ENCODE measurements at regions not wholly inside any gene's neighbourhood (a gene's known extent, or its start where the extent isn't known, plus 50 kb on each side); places are given as distances from the start of the nearest gene placed in this dataset.

- TF ChIP-seq, protein P1, sequence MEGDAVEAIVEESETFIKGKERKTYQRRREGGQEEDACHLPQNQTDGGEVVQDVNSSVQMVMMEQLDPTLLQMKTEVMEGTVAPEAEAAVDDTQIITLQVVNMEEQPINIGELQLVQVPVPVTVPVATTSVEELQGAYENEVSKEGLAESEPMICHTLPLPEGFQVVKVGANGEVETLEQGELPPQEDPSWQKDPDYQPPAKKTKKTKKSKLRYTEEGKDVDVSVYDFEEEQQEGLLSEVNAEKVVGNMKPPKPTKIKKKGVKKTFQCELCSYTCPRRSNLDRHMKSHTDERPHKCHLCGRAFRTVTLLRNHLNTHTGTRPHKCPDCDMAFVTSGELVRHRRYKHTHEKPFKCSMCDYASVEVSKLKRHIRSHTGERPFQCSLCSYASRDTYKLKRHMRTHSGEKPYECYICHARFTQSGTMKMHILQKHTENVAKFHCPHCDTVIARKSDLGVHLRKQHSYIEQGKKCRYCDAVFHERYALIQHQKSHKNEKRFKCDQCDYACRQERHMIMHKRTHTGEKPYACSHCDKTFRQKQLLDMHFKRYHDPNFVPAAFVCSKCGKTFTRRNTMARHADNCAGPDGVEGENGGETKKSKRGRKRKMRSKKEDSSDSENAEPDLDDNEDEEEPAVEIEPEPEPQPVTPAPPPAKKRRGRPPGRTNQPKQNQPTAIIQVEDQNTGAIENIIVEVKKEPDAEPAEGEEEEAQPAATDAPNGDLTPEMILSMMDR (IDR thresholded peaks at IDR 0.05) = no peak
- TF ChIP-seq POLR2A (IDR thresholded peaks at IDR 0.05) = no peak
Measured at GRCh38 chr2:423479-423878, 135.6 kb upstream of the ALKAL2 start.
